ENCODE measurements at regions not wholly inside any gene's neighbourhood (a gene's known extent, or its start where the extent isn't known, plus 50 kb on each side); places are given as distances from the start of the nearest gene placed in this dataset.

DNA sequence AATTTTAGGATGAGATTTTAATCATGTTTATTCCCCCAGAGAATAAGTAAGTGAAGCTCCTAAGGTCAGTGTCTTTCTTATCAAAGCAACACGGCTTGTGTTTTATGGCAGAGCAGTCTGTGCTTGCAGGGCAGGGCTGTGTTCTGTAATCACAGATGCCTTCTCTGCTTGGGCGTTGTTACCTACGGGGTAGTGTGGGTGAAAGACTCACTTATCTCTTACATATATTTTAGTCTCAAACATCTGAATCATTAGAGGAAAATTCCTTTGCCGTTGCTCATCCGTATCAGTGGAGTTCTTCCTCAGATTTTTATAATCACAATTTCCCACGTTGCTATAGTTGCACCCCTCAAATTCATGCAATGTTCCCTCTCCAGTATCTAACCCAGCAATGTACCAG, 271.7 kb upstream of the MEIS2 start:
- H3K27me3 ChIP-seq (replicated peaks; ENCODE audit: insufficient read depth): no peaks in the 10 kb centered on the region
- H3K4me3 ChIP-seq: no peak overlapping the region
- 36% methylated on average over 6 of the region's 6 CpGs for WGBS
- TF ChIP-seq POLR2AphosphoS5 (IDR thresholded peaks at IDR 0.05) (no peak), POLR2A (IDR thresholded peaks at IDR 0.05) (no peak)
- no peaks in the 10 kb centered on the region for H3K4me1 ChIP-seq (replicated peaks)
- intact Hi-C loops (cut with DNase I): no loop called here
- H3K27ac ChIP-seq: no peak overlapping the region
- H3K9me3 ChIP-seq: no peaks in the 10 kb centered on the region
- H3K36me3 ChIP-seq: no peaks in the 10 kb centered on the region
- DNase-seq (ENCODE audit: low spot score): no peak

DNA sequence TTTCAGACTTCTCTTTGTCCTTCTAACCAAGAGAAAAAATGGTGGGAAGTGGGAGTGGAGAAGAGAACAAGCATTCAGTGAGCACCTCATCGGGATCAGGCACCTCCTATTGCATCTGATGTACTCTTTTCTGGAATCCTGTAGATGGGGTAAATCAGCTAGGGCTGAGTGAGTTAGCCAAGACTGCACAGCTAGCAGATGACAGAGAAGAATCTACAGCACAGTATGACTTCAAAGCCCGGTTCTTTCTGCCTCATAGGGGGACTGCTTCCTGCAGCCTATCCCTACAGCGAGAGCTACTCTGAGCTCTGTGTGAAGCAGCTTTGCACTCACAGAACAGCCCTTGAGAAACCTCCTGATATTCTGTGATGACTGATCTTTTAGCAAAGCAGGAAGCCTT, 275.2 kb upstream of the MEIS2 start:
- no peak overlapping the region for H3K27ac ChIP-seq
- H3K9me3 ChIP-seq: no peaks in the 10 kb centered on the region
- TF ChIP-seq POLR2AphosphoS5 (IDR thresholded peaks at IDR 0.05) (no peak), POLR2A (IDR thresholded peaks at IDR 0.05) (no peak)
- TF ChIP-seq, protein P1, sequence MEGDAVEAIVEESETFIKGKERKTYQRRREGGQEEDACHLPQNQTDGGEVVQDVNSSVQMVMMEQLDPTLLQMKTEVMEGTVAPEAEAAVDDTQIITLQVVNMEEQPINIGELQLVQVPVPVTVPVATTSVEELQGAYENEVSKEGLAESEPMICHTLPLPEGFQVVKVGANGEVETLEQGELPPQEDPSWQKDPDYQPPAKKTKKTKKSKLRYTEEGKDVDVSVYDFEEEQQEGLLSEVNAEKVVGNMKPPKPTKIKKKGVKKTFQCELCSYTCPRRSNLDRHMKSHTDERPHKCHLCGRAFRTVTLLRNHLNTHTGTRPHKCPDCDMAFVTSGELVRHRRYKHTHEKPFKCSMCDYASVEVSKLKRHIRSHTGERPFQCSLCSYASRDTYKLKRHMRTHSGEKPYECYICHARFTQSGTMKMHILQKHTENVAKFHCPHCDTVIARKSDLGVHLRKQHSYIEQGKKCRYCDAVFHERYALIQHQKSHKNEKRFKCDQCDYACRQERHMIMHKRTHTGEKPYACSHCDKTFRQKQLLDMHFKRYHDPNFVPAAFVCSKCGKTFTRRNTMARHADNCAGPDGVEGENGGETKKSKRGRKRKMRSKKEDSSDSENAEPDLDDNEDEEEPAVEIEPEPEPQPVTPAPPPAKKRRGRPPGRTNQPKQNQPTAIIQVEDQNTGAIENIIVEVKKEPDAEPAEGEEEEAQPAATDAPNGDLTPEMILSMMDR (IDR thresholded peaks at IDR 0.05): no peak
- no peaks in the 10 kb centered on the region for H3K4me1 ChIP-seq (replicated peaks)
- intact Hi-C loops (cut with DNase I): no loop called here
- no peak overlapping the region for H3K4me3 ChIP-seq
- WGBS: 55% methylated on average over 3 of the region's 3 CpGs
- no peaks in the 10 kb centered on the region for H3K27me3 ChIP-seq (replicated peaks; ENCODE audit: insufficient read depth)
- no peak for DNase-seq (ENCODE audit: low spot score)
- no peaks in the 10 kb centered on the region for H3K36me3 ChIP-seq

DNA sequence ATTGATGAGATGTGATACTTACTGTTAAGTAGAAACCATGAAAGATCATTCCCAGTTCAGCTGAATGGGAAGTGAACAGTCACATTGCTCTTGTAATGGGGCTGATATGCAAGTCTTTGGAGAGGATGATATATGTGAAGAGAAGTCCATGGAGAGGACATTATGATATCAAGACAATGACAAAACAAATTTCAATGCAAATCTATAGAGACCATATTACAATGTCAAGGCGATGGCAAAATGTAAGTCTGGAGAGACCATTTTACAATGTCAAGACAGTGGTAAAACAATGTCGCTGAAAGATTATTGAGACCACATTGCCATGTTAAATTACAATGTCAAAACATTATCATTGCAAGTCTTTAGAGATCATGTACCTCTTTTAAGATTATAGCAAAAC, 277.1 kb upstream of the MEIS2 start:
- no peak for DNase-seq (ENCODE audit: low spot score)
- no peaks in the 10 kb centered on the region for H3K9me3 ChIP-seq
- H3K4me1 ChIP-seq (replicated peaks): no peaks in the 10 kb centered on the region
- TF ChIP-seq POLR2A (IDR thresholded peaks at IDR 0.05): no peak
- TF ChIP-seq, protein P1 (IDR thresholded peaks at IDR 0.05): no peak
- TF ChIP-seq POLR2AphosphoS5 (IDR thresholded peaks at IDR 0.05): no peak
- no peak overlapping the region for H3K4me3 ChIP-seq
- H3K36me3 ChIP-seq: no peaks in the 10 kb centered on the region
- no peaks in the 10 kb centered on the region for H3K27me3 ChIP-seq (replicated peaks; ENCODE audit: insufficient read depth)
- H3K27ac ChIP-seq: no peak overlapping the region
- intact Hi-C loops (cut with DNase I): no loop called here
- 86% methylated on average over 2 of the region's 2 CpGs for WGBS

DNA sequence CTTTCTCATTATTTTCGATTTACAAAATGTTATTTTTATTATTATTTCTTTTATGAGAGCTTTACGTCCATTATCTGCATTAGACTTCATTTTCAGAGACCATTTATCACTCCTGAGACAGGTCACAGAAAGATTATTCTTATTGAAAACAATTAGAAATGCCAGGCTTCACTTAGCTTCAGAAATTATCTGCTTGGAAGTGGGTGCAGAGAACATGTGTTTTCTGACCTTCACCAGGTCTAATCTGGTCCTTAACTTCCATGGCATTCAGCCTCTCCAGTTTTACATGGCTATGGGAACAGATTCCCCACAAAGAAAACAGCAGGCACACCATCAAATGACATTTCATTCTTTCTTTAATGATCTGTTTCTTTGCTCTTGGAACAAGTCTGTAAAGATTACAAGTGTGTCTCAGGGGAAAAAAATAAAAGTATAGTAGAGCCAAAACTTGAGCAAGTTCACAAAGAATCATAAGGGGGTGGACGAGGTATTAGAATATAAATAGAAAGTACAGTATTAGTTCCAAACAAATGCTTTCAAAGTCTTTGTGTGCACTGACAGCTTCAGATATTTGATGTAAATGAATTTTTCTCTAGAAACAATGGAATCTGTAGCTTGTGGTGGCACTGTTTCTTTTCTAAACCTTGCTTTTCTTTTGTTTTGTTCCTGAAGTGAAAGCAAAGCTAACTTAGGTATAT, 294.2 kb upstream of the MEIS2 start:
- H3K4me1 ChIP-seq (replicated peaks): no peaks in the 10 kb centered on the region
- WGBS: 45% methylated on average over 3 of the region's 3 CpGs
- H3K27me3 ChIP-seq (replicated peaks; ENCODE audit: insufficient read depth): no peaks in the 10 kb centered on the region
- H3K27ac ChIP-seq: no peak overlapping the region
- intact Hi-C loops (cut with DNase I): no loop called here
- H3K9me3 ChIP-seq: no peaks in the 10 kb centered on the region
- TF ChIP-seq, protein P1 (IDR thresholded peaks at IDR 0.05): no peak
- TF ChIP-seq POLR2A (IDR thresholded peaks at IDR 0.05): no peak
- no peak for TF ChIP-seq POLR2AphosphoS5 (IDR thresholded peaks at IDR 0.05)
- DNase-seq (ENCODE audit: low spot score): no peak
- no peak overlapping the region for H3K4me3 ChIP-seq
- no peaks in the 10 kb centered on the region for H3K36me3 ChIP-seq

DNA sequence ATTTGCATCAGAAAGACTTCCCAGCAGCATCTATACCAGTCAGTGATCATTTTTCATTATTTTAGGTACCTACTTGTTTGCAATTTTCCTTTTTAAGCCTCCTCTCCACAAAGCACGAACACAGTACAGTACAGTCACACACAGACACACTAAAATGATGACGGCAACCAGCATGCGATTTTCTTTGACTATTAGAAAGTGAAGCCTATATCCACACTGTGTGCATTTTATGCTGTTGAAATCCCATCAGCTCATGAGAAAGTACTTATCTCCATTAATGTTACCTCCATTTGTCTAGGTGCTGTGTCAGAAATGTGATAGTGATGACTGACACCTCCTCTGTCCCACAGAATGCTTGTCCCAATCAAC, 294.7 kb upstream of the MEIS2 start:
- Histone ChIP-seq H3K27ac (no peak overlapping the region), H3K9me3 (no peaks in the 10 kb centered on the region), H3K36me3 (no peaks in the 10 kb centered on the region), H3K4me1 (replicated peaks) (no peaks in the 10 kb centered on the region), H3K27me3 (replicated peaks; ENCODE audit: insufficient read depth) (no peaks in the 10 kb centered on the region), H3K4me3 (no peak overlapping the region)
- no peak for DNase-seq (ENCODE audit: low spot score)
- intact Hi-C loops (cut with DNase I): no loop called here
- 83% methylated on average over 3 of the region's 3 CpGs for WGBS
- TF ChIP-seq, protein P1 (IDR thresholded peaks at IDR 0.05): no peak
- no peak for TF ChIP-seq POLR2A (IDR thresholded peaks at IDR 0.05)
- no peak for TF ChIP-seq POLR2AphosphoS5 (IDR thresholded peaks at IDR 0.05)

Measured in prostate gland (tissue), 2 donors.